LNCaP clone FGC (cell line): ENCODE measurements at regions not wholly inside any gene's neighbourhood (a gene's known extent, or its start where the extent isn't known, plus 50 kb on each side); places are given as distances from the start of the nearest gene placed in this dataset.

Source experiments
- DNase-seq: peaks from one replicate; pipeline ENCODE4 v3.0.0-alpha.2; 2011; ENCODE audit warnings: low read depth
- H3K4me3 ChIP-seq: 2 replicates; pipeline ENCODE4 v1.5.1; 2011; ENCODE audit warnings: mild to moderate bottlenecking, low read depth, low read length, control low read depth
- CTCF ChIP-seq: IDR thresholded peaks from 2 replicates; pipeline ENCODE4 v1.5.1; 2012; ENCODE audit warnings: mild to moderate bottlenecking; ENCODE audit not compliant: control insufficient read depth, insufficient read depth; ENCODE audit errors: extremely low read depth

GRCh38 chr12:107360482-107360881 is 267.1 kb upstream of the CRY1 start:
- TF ChIP-seq CTCF, result no peak

GRCh38 chr12:107361970-107362369 is 268.6 kb upstream of the CRY1 start:
- no peak overlapping the region for H3K4me3 ChIP-seq
- TF ChIP-seq CTCF, result no peak
- no peak for DNase-seq

More at GRCh38 chr12:107360482-107360881, 267.1 kb upstream of the CRY1 start:
- H3K4me3 ChIP-seq, result no peak overlapping the region
- no peak for DNase-seq

- DNase-seq, result no peak
- no peak for TF ChIP-seq CTCF
- no peak overlapping the region for H3K4me3 ChIP-seq
These were observed 269.6 kb upstream of the CRY1 start for GRCh38 chr12:107362960-107363359.

GRCh38 chr12:107364875-107365518 is 271.6 kb upstream of the CRY1 start:
- TF ChIP-seq CTCF, result no peak
- no peak overlapping the region for H3K4me3 ChIP-seq
- DNase-seq, result no peak

- no peak for DNase-seq
- no peak overlapping the region for H3K4me3 ChIP-seq
- TF ChIP-seq CTCF, result no peak
These were observed 272.4 kb upstream of the CRY1 start for GRCh38 chr12:107365703-107366102.

- H3K4me3 ChIP-seq, result no peak overlapping the region
- DNase-seq, result no peak
- TF ChIP-seq CTCF, result no peak
These were observed 273.0 kb upstream of the CRY1 start for GRCh38 chr12:107366322-107366721.

- TF ChIP-seq CTCF, result no peak
- no peak overlapping the region for H3K4me3 ChIP-seq
- no peak for DNase-seq
These were observed 275.2 kb upstream of the CRY1 start for GRCh38 chr12:107368586-107368985.
